ENCODE measurements at regions not wholly inside any gene's neighbourhood (a gene's known extent, or its start where the extent isn't known, plus 50 kb on each side); places are given as distances from the start of the nearest gene placed in this dataset.

GRCh38 chr18:44331656-44332570 lies 348.8 kb upstream of the SETBP1 start:
- Mint-ChIP-seq H3K9me3 (ENCODE audit: low read depth, unreplicated experiment) (no peaks in the 10 kb centered on the region), H3K27me3 (ENCODE audit: unreplicated experiment) (no peaks in the 10 kb centered on the region), H3K4me3 (ENCODE audit: low read depth, unreplicated experiment) (no peak overlapping the region), H3K27ac (ENCODE audit: unreplicated experiment) (no peak overlapping the region), H3K4me1 (ENCODE audit: low read depth, unreplicated experiment) (no peaks in the 10 kb centered on the region), H3K36me3 (ENCODE audit: insufficient read depth, unreplicated experiment) (no peaks in the 10 kb centered on the region)
- CTCF ChIA-PET: no interaction called here
- DNase-seq: no peak
- no TSS peak for BruUV-seq (replicated peaks)
- intact Hi-C loops (cut with micrococcal nuclease; ENCODE audit: unreplicated experiment): no loop called here
- TF ChIP-seq CTCF (IDR thresholded peaks at IDR 0.05; ENCODE audit: unreplicated experiment): no peak

- H3K36me3 Mint-ChIP-seq (ENCODE audit: insufficient read depth, unreplicated experiment): peaks cover 4% of the 10 kb centered on the region
Observed at GRCh38 chr18:44341759-44342158, 338.9 kb upstream of the SETBP1 start.

GRCh38 chr18:44342162-44342561 lies 338.5 kb upstream of the SETBP1 start:
- H3K27me3 Mint-ChIP-seq (ENCODE audit: unreplicated experiment): no peaks in the 10 kb centered on the region
- no TSS peak for BruUV-seq (replicated peaks)
- peaks cover 7% of the 10 kb centered on the region for H3K9me3 Mint-ChIP-seq (ENCODE audit: low read depth, unreplicated experiment)
- TF ChIP-seq CTCF (IDR thresholded peaks at IDR 0.05; ENCODE audit: unreplicated experiment): no peak
- H3K4me1 Mint-ChIP-seq (ENCODE audit: low read depth, unreplicated experiment): peaks cover 29% of the 10 kb centered on the region
- H3K36me3 Mint-ChIP-seq (ENCODE audit: insufficient read depth, unreplicated experiment): peaks cover 4% of the 10 kb centered on the region
- intact Hi-C loops (cut with micrococcal nuclease; ENCODE audit: unreplicated experiment): loop anchor here (10.0 kb wide), 2 partner anchors 223 to 313 kb away; no protein-coding TSS in a partner anchor
- CTCF ChIA-PET: no interaction called here
- DNase-seq: no peak
- peak overlapping the region; percentile 69 for H3K27ac Mint-ChIP-seq (ENCODE audit: unreplicated experiment)
- H3K4me3 Mint-ChIP-seq (ENCODE audit: low read depth, unreplicated experiment): no peak overlapping the region

More at GRCh38 chr18:44341759-44342158, 338.9 kb upstream of the SETBP1 start:
- intact Hi-C loops (cut with micrococcal nuclease; ENCODE audit: unreplicated experiment): loop anchor here (10.0 kb wide), 2 partner anchors 223 to 313 kb away; no protein-coding TSS in a partner anchor
- H3K27me3 Mint-ChIP-seq (ENCODE audit: unreplicated experiment): no peaks in the 10 kb centered on the region
- peaks cover 7% of the 10 kb centered on the region for H3K9me3 Mint-ChIP-seq (ENCODE audit: low read depth, unreplicated experiment)
- BruUV-seq (replicated peaks): no TSS peak
- H3K27ac Mint-ChIP-seq (ENCODE audit: unreplicated experiment): peak overlapping the region; percentile 69
- H3K4me3 Mint-ChIP-seq (ENCODE audit: low read depth, unreplicated experiment): no peak overlapping the region
- peak; percentile 70 for DNase-seq
- CTCF ChIA-PET: no interaction called here
- peaks cover 29% of the 10 kb centered on the region for H3K4me1 Mint-ChIP-seq (ENCODE audit: low read depth, unreplicated experiment)
- no peak for TF ChIP-seq CTCF (IDR thresholded peaks at IDR 0.05; ENCODE audit: unreplicated experiment)

- DNase-seq: no peak
- Mint-ChIP-seq H3K27me3 (ENCODE audit: unreplicated experiment) (no peaks in the 10 kb centered on the region), H3K36me3 (ENCODE audit: insufficient read depth, unreplicated experiment) (peaks cover 4% of the 10 kb centered on the region), H3K27ac (ENCODE audit: unreplicated experiment) (peak overlapping the region; percentile 69), H3K4me3 (ENCODE audit: low read depth, unreplicated experiment) (no peak overlapping the region), H3K9me3 (ENCODE audit: low read depth, unreplicated experiment) (peaks cover 7% of the 10 kb centered on the region), H3K4me1 (ENCODE audit: low read depth, unreplicated experiment) (peaks cover 29% of the 10 kb centered on the region)
- TF ChIP-seq CTCF (IDR thresholded peaks at IDR 0.05; ENCODE audit: unreplicated experiment): no peak
- CTCF ChIA-PET: no interaction called here
- intact Hi-C loops (cut with micrococcal nuclease; ENCODE audit: unreplicated experiment): loop anchor here (10.0 kb wide), 2 partner anchors 222 to 312 kb away; no protein-coding TSS in a partner anchor
- BruUV-seq (replicated peaks): no TSS peak
Observed at GRCh38 chr18:44342946-44343345, 337.7 kb upstream of the SETBP1 start.
